ENCODE measurements at regions not wholly inside any gene's neighbourhood (a gene's known extent, or its start where the extent isn't known, plus 50 kb on each side); places are given as distances from the start of the nearest gene placed in this dataset.

DNA sequence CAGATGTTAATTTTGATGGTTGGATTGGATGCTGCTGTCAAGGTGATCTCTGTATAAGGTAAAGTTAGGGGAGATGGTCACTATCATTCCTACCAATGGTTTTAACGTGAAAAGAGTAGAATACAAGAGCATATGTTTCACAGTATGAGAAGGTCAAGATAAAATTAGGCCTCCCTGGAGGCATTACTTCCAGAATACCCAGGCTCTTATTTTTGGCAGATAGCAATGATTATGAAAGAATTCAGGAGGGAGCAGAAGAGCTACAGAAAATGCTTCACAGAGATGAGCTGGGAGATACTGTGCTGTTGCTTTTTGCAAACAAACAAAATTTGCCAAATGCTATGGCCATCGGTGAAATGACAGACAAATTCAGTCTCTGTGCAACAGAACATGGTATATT, 547.5 kb upstream of the SPRY2 start (continued):
- TF ChIP-seq ZNF214 (tag by site-specific recombination; IDR thresholded peaks at IDR 0.05; ENCODE audit: borderline replicate concordance) (no peak), MZF1 (tag by site-specific recombination; IDR thresholded peaks at IDR 0.05; ENCODE audit: borderline replicate concordance) (no peak), RBAK (tag by site-specific recombination; IDR thresholded peaks at IDR 0.05) (no peak)
- TF ChIP-seq, protein P1, sequence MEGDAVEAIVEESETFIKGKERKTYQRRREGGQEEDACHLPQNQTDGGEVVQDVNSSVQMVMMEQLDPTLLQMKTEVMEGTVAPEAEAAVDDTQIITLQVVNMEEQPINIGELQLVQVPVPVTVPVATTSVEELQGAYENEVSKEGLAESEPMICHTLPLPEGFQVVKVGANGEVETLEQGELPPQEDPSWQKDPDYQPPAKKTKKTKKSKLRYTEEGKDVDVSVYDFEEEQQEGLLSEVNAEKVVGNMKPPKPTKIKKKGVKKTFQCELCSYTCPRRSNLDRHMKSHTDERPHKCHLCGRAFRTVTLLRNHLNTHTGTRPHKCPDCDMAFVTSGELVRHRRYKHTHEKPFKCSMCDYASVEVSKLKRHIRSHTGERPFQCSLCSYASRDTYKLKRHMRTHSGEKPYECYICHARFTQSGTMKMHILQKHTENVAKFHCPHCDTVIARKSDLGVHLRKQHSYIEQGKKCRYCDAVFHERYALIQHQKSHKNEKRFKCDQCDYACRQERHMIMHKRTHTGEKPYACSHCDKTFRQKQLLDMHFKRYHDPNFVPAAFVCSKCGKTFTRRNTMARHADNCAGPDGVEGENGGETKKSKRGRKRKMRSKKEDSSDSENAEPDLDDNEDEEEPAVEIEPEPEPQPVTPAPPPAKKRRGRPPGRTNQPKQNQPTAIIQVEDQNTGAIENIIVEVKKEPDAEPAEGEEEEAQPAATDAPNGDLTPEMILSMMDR (tag by site-specific recombination; IDR thresholded peaks at IDR 0.05) = no peak

GRCh38 chr13:80884056-80884785, 543.3 kb upstream of the SPRY2 start:
- Histone ChIP-seq H3K36me3 (ENCODE audit: control insufficient read depth in 2 of 2, insufficient read depth in 1 of 2, low read length in 2 of 2) (no peaks in the 10 kb centered on the region), H3K4me3 (ENCODE audit: low read depth, low read length) (no peak overlapping the region), H3K27ac (ENCODE audit: extremely low read depth, low read depth, low read length) (no peak overlapping the region), H3K9me3 (ENCODE audit: control insufficient read depth, insufficient read depth, low read depth, low read length) (no peaks in the 10 kb centered on the region), H3K4me1 (ENCODE audit: control insufficient read depth, insufficient read depth, low read length) (no peaks in the 10 kb centered on the region)
- no peak for TF ChIP-seq MYNN (tag by site-specific recombination; IDR thresholded peaks at IDR 0.05; ENCODE audit: borderline replicate concordance)
- TF ChIP-seq TRIM28 (IDR thresholded peaks at IDR 0.05; ENCODE audit: borderline replicate concordance, low read length) = peak; percentile 26; the same call in 1 of the 2 replicates
- CTCF ChIA-PET = no interaction called here
- POLR2A ChIA-PET = no interaction called here

DNA sequence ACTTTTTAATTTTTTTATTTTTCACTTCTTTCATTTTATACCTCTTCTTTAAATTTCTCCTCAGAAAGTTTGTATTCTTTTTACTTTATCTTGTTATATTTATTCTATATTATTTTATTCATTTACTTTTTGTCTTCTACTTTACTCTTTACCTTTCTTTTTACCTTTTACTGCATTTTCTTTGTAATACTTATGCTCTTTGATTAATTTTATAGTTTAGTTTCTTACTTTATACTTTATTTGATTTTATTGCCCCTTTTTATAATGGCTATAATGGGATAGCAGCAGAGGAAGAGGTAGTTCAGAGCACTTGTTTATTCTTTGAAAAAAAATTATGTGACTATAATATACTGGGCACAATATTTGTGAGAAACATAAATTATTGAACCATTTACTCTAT, 542.6 kb upstream of the SPRY2 start:
- Histone ChIP-seq H3K27ac (ENCODE audit: extremely low read depth, low read depth, low read length) (no peak overlapping the region), H3K36me3 (ENCODE audit: control insufficient read depth in 2 of 2, insufficient read depth in 1 of 2, low read length in 2 of 2) (no peaks in the 10 kb centered on the region), H3K9me3 (ENCODE audit: control insufficient read depth, insufficient read depth, low read depth, low read length) (no peaks in the 10 kb centered on the region), H3K4me1 (ENCODE audit: control insufficient read depth, insufficient read depth, low read length) (no peaks in the 10 kb centered on the region), H3K4me3 (ENCODE audit: low read depth, low read length) (no peak overlapping the region)
- ChIA-PET CTCF (no interaction called here), POLR2A (no interaction called here)
- TF ChIP-seq, protein P2, sequence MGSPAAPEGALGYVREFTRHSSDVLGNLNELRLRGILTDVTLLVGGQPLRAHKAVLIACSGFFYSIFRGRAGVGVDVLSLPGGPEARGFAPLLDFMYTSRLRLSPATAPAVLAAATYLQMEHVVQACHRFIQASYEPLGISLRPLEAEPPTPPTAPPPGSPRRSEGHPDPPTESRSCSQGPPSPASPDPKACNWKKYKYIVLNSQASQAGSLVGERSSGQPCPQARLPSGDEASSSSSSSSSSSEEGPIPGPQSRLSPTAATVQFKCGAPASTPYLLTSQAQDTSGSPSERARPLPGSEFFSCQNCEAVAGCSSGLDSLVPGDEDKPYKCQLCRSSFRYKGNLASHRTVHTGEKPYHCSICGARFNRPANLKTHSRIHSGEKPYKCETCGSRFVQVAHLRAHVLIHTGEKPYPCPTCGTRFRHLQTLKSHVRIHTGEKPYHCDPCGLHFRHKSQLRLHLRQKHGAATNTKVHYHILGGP (tag by site-specific recombination; IDR thresholded peaks at IDR 0.05) = no peak
- TF ChIP-seq ZNF404 (tag by site-specific recombination; IDR thresholded peaks at IDR 0.05) (no peak), ZNF664 (tag by site-specific recombination; IDR thresholded peaks at IDR 0.05) (no peak), KLF7 (tag by site-specific recombination; IDR thresholded peaks at IDR 0.05; ENCODE audit: borderline replicate concordance) (no peak), ZBTB8A (tag by site-specific recombination; IDR thresholded peaks at IDR 0.05) (no peak), ZNF157 (tag by site-specific recombination; IDR thresholded peaks at IDR 0.05) (no peak), ZNF10 (tag by site-specific recombination; IDR thresholded peaks at IDR 0.05) (no peak), ZNF274 (IDR thresholded peaks at IDR 0.05; ENCODE audit: low read length) (no peak), ZNF274 (tag by site-specific recombination; IDR thresholded peaks at IDR 0.05; ENCODE audit: borderline replicate concordance) (no peak), ZNF48 (tag by site-specific recombination; IDR thresholded peaks at IDR 0.05) (no peak), ZNF747 (tag by site-specific recombination; IDR thresholded peaks at IDR 0.05) (no peak), YY1 (tag by site-specific recombination; IDR thresholded peaks at IDR 0.05) (no peak), HIC1 (tag by site-specific recombination; IDR thresholded peaks at IDR 0.05) (no peak), MYNN (tag by site-specific recombination; IDR thresholded peaks at IDR 0.05; ENCODE audit: borderline replicate concordance) (no peak)
